IMR-90 (cell line): ENCODE measurements at regions not wholly inside any gene's neighbourhood (a gene's known extent, or its start where the extent isn't known, plus 50 kb on each side); places are given as distances from the start of the nearest gene placed in this dataset.

Experiments
- ATAC-seq: fragments of 200-7000 bp; cut with Tn5 transposase; 2 replicates; pipeline ENCODE4 v1.9.1; 2020; ENCODE audit warnings: low read depth, mild to moderate bottlenecking, moderate library complexity
- BruUV-seq: library from RNA; stranded (reverse); fragments of 400-500 nt; replicated peaks from 2 replicates; lab custom pipeline; 2021; lab: Mats Ljungman, UMichigan
- CTCF ChIA-PET: fragments of 300-600 bp; formaldehyde crosslinking; extraction: SDS; loops from one replicate; lab custom pipeline; 2021; ENCODE audit warnings: antibody characterized with exemption; lab: Yijun Ruan, JAX
- POLR2A ChIA-PET: fragments of 300-600 bp; sonication (Branson Sonifier 250); formaldehyde crosslinking; loops from one replicate; lab custom pipeline; 2022; ENCODE audit warnings: antibody characterized with exemption; ENCODE audit not compliant: unreplicated experiment; lab: Charles Lee
- DNase-seq: peaks from one replicate; pipeline ENCODE4 v3.0.0; 2013
- H2AFZ ChIP-seq: replicated peaks from 2 replicates; pipeline ENCODE3; 2013; ENCODE audit warnings: low read length, mild to moderate bottlenecking; ENCODE audit not compliant: poor library complexity
- H2AK5ac ChIP-seq: 2 replicates; pipeline ENCODE4 v1.6.1; 2013; ENCODE audit warnings: low read depth, low read length, inconsistent platforms
- H2AK9ac ChIP-seq: replicated peaks from 2 replicates; pipeline ENCODE3; 2013; ENCODE audit warnings: mild to moderate bottlenecking, low read depth, low read length, moderate library complexity; ENCODE audit not compliant: poor library complexity
- H2BK120ac ChIP-seq: 2 replicates; pipeline ENCODE4 v1.6.1; 2013; ENCODE audit warnings: low read depth, low read length, inconsistent platforms
- H2BK15ac ChIP-seq: 3 replicates; pipeline ENCODE4 v1.6.1; 2013; ENCODE audit warnings: low read depth, low read length, inconsistent platforms
- H2BK20ac ChIP-seq: 2 replicates; pipeline ENCODE4 v1.6.1; 2013; ENCODE audit warnings: low read depth, mild to moderate bottlenecking, inconsistent platforms, low read length, moderate library complexity
- H2BK5ac ChIP-seq: 2 replicates; pipeline ENCODE4 v1.6.1; 2013; ENCODE audit warnings: mild to moderate bottlenecking, low read depth, low read length, inconsistent platforms; ENCODE audit not compliant: poor library complexity, severe bottlenecking
- H3K14ac ChIP-seq: replicated peaks from 2 replicates; pipeline ENCODE4 v1.6.1; 2013; ENCODE audit warnings: low read depth, low read length, inconsistent platforms
- H3K18ac ChIP-seq: 2 replicates; pipeline ENCODE4 v1.6.1; 2013; ENCODE audit warnings: low read depth, low read length, control low read depth
- H3K23ac ChIP-seq: 2 replicates; pipeline ENCODE4 v1.6.1; 2013; ENCODE audit warnings: low read depth, low read length, inconsistent platforms
- H3K27ac ChIP-seq: 2 replicates; pipeline ENCODE4 v1.5.1; 2013; ENCODE audit warnings: mild to moderate bottlenecking, control low read depth, low read length; ENCODE audit not compliant: insufficient read depth
- H3K27me3 ChIP-seq: 2 replicates; pipeline ENCODE4 v1.6.1; 2013; ENCODE audit warnings: low read length; ENCODE audit not compliant: control insufficient read depth, insufficient read depth
- H3K36me3 ChIP-seq: 2 replicates; pipeline ENCODE4 v1.6.1; 2013; ENCODE audit warnings: low read length, mixed read lengths; ENCODE audit not compliant: control insufficient read depth, insufficient read depth
- H3K4ac ChIP-seq: 2 replicates; pipeline ENCODE4 v1.6.1; 2013; ENCODE audit warnings: low read depth, low read length, inconsistent platforms
- H3K4me1 ChIP-seq: 2 replicates; pipeline ENCODE4 v1.6.1; 2013; ENCODE audit warnings: low read length, mixed read lengths; ENCODE audit not compliant: control insufficient read depth, insufficient read depth
- H3K4me2 ChIP-seq: 2 replicates; pipeline ENCODE4 v1.6.1; 2013; ENCODE audit warnings: low read depth, mild to moderate bottlenecking, control low read depth, low read length, moderate library complexity
- H3K4me3 ChIP-seq: 2 replicates; pipeline ENCODE4 v1.5.1; 2013; ENCODE audit warnings: low read depth, mild to moderate bottlenecking, control low read depth, low read length, moderate library complexity; ENCODE audit not compliant: insufficient read depth
- H3K56ac ChIP-seq: 2 replicates; pipeline ENCODE4 v1.6.1; 2013; ENCODE audit warnings: low read length, inconsistent platforms; ENCODE audit not compliant: insufficient read depth; ENCODE audit errors: extremely low read depth
- H3K79me1 ChIP-seq, 2 experiments: 2 replicates each; pipeline ENCODE4 v1.6.1; 2013; ENCODE audit warnings: low read length in 2 of 2, inconsistent platforms in 1 of 2, low read depth in 1 of 2
- H3K9ac ChIP-seq: 2 replicates; pipeline ENCODE4 v1.6.1; 2013; ENCODE audit warnings: low read depth, low read length, control low read depth
- H3K9me1 ChIP-seq: 2 replicates; pipeline ENCODE4 v1.6.1; 2013; ENCODE audit warnings: low read length, inconsistent platforms; ENCODE audit not compliant: insufficient read depth
- H3K9me3 ChIP-seq: 2 replicates; pipeline ENCODE4 v1.6.1; 2013; ENCODE audit warnings: low read length; ENCODE audit not compliant: control insufficient read depth, insufficient read depth
- H4K20me1 ChIP-seq: 2 replicates; pipeline ENCODE4 v1.6.1; 2013; ENCODE audit warnings: low read length, inconsistent platforms; ENCODE audit not compliant: insufficient read depth
- H4K5ac ChIP-seq: 2 replicates; pipeline ENCODE4 v1.6.1; 2013; ENCODE audit warnings: mild to moderate bottlenecking, low read depth, low read length, control low read depth
- H4K8ac ChIP-seq, 2 experiments: 2 replicates each; pipeline ENCODE4 v1.6.1; 2013; ENCODE audit warnings: low read depth in 2 of 2, low read length in 2 of 2, control low read depth in 1 of 2, inconsistent platforms in 1 of 2
- H4K91ac ChIP-seq: 2 replicates; pipeline ENCODE4 v1.6.1; 2013; ENCODE audit warnings: low read depth, low read length, inconsistent platforms; ENCODE audit not compliant: insufficient read depth
- BHLHE40 ChIP-seq: fragments of 150-350 bp; IDR thresholded peaks from 2 replicates; pipeline ENCODE4 v1.6.1; 2016; ENCODE audit warnings: mild to moderate bottlenecking, low read depth, low read length
- MAFK ChIP-seq: IDR thresholded peaks from 2 replicates; pipeline ENCODE4 v1.6.1; 2012; ENCODE audit warnings: low read depth, low read length, improper control_type of control experiment
- POLR2A ChIP-seq: IDR thresholded peaks from 2 replicates; pipeline ENCODE4 v1.6.1; 2012; ENCODE audit warnings: mild to moderate bottlenecking, low read depth, low read length
- RCOR1 ChIP-seq: IDR thresholded peaks from 2 replicates; pipeline ENCODE4 v1.6.1; 2012; ENCODE audit warnings: mild to moderate bottlenecking, low read length, improper control_type of control experiment; ENCODE audit not compliant: insufficient replicate concordance
- SMC3 ChIP-seq: fragments of 150-350 bp; IDR thresholded peaks from 2 replicates; pipeline ENCODE4 v1.6.1; 2016; ENCODE audit warnings: low read depth, mild to moderate bottlenecking, antibody characterized with exemption, low read length, moderate library complexity
- WGBS, 2 experiments: methylation state at CpG; one replicate each; pipeline versions ENCODE4 v1.1.5 to v1.1.7; 2013; ENCODE audit warnings: missing lambda C conversion rate in 2 of 2; ENCODE audit not compliant: insufficient read length in 1 of 2; ENCODE audit errors: extremely low coverage in 2 of 2; 5-methylcytosine and 5-hydroxymethylcytosine counted together
- dilution Hi-C: fragments of 300-500 bp; cut with HindIII; formaldehyde crosslinking; loops from one replicate; pipeline ENCODE4 v1.14.3; 2018; ENCODE audit warnings: low sequenced_read_pairs; ENCODE audit not compliant: unreplicated experiment
- in situ Hi-C: fragments of 300-500 bp; cut with MboI; formaldehyde crosslinking; loops from 3 replicates; pipeline ENCODE4 v1.14.3; 2019; ENCODE audit warnings: low sequenced_read_pairs, inconsistent platforms, mixed read lengths
- intact Hi-C: fragments of 100-400 bp; cut with micrococcal nuclease; formaldehyde crosslinking; loops from 2 replicates; pipeline ENCODE4 v1.10.0; 2022
- TF ChIP-seq, protein P1 (sequence below): fragments of 150-350 bp; IDR thresholded peaks from 2 replicates; pipeline ENCODE4 v1.6.1; 2016; ENCODE audit warnings: low read depth, mild to moderate bottlenecking, low read length, moderate library complexity, borderline replicate concordance

DNA sequence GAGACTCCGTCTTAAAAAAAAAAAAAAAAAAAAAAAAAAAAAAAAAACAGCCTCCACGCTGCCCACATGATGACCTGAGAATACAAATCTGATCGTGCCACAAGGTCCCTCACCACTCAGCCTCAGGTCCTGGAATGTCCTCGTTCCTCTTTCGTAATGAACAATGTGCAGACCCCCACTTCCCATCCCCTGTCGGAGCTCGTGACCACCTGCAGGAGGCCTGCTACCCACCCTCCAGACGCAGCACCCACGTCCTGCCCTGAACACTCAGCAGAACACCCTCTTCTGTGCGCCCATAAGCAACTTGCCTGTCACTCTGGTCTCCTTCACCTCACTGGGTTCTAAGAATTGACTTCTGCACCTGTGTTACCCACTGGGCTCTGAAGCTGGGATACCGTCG, 166.4 kb downstream of the KATNAL1 start:
- H3K4ac ChIP-seq: peak overlapping the region; percentile 24
- H3K9me1 ChIP-seq: peaks cover 15% of the 10 kb centered on the region
- H2BK120ac ChIP-seq: 0 out of 2 replicates have a peak overlapping the region, but pooled peaks have one; percentile 5
- peak overlapping the region; percentile 13 for H2AK5ac ChIP-seq
- H3K18ac ChIP-seq: no peak overlapping the region
- ChIA-PET CTCF (interaction anchor here (3.0 kb wide), 1 partner anchor 9 kb away, joined by 24 read pairs; no protein-coding TSS in a partner anchor), POLR2A (no interaction called here)
- H3K9ac ChIP-seq: no peak overlapping the region
- H4K91ac ChIP-seq: 0 out of 2 replicates have a peak overlapping the region, but pooled peaks have one; percentile 27
- H4K8ac ChIP-seq: no peak overlapping the region; a peak in 1 of 4 replicates
- ATAC-seq (no peak), DNase-seq (no peak)
- H3K4me3 ChIP-seq: no peak overlapping the region
- no peak overlapping the region for H2AK9ac ChIP-seq
- peak overlapping the region; percentile 45; the same call in 1 of the 3 replicates for H2BK15ac ChIP-seq
- in situ Hi-C loops (loop anchor here (25.0 kb wide), 1 partner anchor 896 kb away; no protein-coding TSS in a partner anchor), intact Hi-C loops (no loop called here), dilution Hi-C loops (no loop called here)
- H2AFZ ChIP-seq: no peak overlapping the region
- no peaks in the 10 kb centered on the region for H3K36me3 ChIP-seq
- peaks cover 17% of the 10 kb centered on the region for H3K4me1 ChIP-seq
- no peaks in the 10 kb centered on the region for H3K79me1 ChIP-seq
- peaks cover 5% of the 10 kb centered on the region for H3K9me3 ChIP-seq
- no peak overlapping the region for H3K23ac ChIP-seq
- no TSS peak for BruUV-seq
- H4K20me1 ChIP-seq: peaks cover 16% of the 10 kb centered on the region
- no peak overlapping the region for H3K14ac ChIP-seq
- no peak overlapping the region for H2BK5ac ChIP-seq
- H3K4me2 ChIP-seq: no peak overlapping the region
- no peak overlapping the region for H4K5ac ChIP-seq
- WGBS, 2 experiments: 96% methylated on average over 3 of the region's 12 CpGs; no CpG with 5 or more reads in 1 of the 2 experiments
- TF ChIP-seq MAFK (no peak), POLR2A (no peak), SMC3 (no peak), RCOR1 (no peak), BHLHE40 (no peak)
- TF ChIP-seq, protein P1, sequence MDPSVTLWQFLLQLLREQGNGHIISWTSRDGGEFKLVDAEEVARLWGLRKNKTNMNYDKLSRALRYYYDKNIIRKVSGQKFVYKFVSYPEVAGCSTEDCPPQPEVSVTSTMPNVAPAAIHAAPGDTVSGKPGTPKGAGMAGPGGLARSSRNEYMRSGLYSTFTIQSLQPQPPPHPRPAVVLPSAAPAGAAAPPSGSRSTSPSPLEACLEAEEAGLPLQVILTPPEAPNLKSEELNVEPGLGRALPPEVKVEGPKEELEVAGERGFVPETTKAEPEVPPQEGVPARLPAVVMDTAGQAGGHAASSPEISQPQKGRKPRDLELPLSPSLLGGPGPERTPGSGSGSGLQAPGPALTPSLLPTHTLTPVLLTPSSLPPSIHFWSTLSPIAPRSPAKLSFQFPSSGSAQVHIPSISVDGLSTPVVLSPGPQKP: no peak
- H3K56ac ChIP-seq: no peak overlapping the region
- no peak overlapping the region for H3K27ac ChIP-seq
- H3K27me3 ChIP-seq: no peaks in the 10 kb centered on the region
- H2BK20ac ChIP-seq: peak overlapping the region; percentile 49; the same call in 1 of the 2 replicates
